GM19324 (cell line): ENCODE measurements at regions not wholly inside any gene's neighbourhood (a gene's known extent, or its start where the extent isn't known, plus 50 kb on each side); places are given as distances from the start of the nearest gene placed in this dataset.
"Not testable (repeated sequence)": the region's sequence is repeated elsewhere in the genome, so short reads cannot be mapped to it uniquely, and the experiment has no call there.

ENCODE experiments used
- ATAC-seq: cut with Tn5 transposase; IDR thresholded peaks from one replicate; pipeline ENCODE4 v1.9.1; 2021; ENCODE audit warnings: mild to moderate bottlenecking, moderate library complexity; ENCODE audit not compliant: unreplicated experiment, low FRiP score

DNA sequence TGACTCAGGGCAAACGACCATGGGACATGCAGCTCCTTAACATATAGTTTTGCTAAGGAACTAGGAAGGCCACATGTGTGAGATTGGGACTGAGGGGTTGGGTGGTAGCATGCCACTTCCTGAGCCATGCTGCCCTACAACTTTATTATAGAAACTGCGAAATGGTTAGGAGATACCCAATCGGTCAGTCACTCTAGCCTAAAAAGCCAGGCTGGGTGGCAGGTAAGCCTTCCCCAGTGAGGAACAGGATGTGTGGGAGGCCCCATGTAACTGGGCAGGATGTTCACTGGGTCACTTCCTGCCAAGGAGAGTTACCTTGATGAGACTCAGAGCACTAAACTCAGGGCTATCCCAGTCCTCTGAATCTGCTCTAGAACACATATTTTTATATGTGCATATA, 123.5 kb downstream of the MAP3K7 start:
- no peak for ATAC-seq

DNA sequence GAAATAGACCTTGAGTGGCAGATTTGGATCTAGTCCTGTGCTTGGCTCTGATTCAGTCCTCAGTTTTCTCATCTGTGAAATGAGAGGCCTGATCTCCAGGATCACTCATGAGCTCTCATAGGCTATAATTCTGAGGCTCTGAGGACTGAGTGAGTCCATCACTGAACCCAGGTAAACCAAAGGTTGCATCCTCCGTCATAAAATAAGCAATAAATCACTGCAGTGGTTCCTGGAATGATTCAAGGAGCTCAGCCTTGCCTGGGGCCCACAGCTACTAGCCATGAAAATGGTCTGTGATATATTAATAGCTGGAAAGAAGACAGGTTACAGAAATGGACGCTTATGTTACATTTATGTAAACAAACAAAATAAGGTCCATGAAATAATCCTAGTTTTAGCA, 124.8 kb downstream of the MAP3K7 start:
- no peak for ATAC-seq

DNA sequence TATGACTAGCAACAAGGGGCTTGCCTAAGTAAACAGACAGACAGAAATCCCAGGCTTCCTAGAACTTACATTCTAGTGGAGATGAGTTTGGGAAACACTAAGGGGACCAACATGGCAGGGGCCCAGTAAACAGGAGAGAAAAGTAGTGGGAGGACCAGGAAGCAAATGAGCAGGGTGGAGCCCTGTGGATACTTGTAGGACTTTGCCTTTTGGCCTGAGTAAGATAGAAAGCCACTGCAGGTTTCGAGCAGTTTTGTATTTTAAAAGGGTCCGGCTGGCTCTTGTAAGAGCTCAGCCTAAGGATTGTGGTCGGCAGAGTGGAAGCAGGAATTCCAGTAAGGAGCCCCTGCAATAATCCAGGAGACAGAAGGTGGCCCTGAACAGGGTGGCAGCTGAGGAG, 125.5 kb downstream of the MAP3K7 start:
- no peak for ATAC-seq

DNA sequence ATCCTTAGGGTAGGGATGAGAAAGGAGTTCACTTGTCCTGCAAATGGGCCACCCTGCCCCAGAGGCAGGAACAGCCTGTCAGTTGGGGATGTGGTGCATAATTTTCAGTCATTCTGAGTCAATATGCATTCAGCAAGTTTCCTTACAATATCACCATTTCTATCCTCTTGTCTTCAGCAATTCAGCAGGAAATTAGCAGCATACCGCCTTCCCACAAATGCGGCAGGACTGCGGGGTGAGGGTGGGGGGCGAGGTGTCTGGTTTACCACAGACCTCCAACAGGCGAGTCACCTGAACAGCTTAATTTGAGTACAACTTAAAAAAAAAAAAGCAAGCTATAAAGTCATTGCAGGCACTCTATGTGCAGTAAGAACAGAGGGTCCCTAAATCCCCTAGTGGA, 126.8 kb downstream of the MAP3K7 start:
- ATAC-seq = no peak

DNA sequence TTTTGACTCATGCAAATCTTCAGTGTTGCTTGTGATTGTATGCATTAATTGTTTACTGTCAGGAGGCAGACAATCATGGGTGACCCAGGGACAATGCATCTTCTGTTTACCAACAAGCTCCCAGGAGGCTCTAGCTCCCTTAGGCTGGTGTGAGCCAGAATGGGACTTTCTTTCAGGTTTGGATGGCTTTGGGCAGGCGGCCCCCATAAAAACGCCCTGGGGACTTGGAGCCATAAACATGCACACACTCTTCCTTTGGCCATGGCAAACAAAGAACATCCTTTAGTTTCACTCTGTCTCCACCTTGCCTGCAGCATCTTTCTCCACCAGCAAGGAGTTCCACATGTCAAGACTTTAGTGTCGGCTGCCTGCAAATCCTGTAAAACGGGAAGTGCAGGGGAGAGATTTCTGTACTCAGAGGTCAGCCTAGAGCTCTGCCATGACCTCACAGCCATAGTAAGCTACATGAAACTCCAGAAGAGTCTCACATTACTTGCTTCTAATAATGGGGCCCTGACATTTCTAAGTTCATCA, 127.6 kb downstream of the MAP3K7 start:
- ATAC-seq = no peak

DNA sequence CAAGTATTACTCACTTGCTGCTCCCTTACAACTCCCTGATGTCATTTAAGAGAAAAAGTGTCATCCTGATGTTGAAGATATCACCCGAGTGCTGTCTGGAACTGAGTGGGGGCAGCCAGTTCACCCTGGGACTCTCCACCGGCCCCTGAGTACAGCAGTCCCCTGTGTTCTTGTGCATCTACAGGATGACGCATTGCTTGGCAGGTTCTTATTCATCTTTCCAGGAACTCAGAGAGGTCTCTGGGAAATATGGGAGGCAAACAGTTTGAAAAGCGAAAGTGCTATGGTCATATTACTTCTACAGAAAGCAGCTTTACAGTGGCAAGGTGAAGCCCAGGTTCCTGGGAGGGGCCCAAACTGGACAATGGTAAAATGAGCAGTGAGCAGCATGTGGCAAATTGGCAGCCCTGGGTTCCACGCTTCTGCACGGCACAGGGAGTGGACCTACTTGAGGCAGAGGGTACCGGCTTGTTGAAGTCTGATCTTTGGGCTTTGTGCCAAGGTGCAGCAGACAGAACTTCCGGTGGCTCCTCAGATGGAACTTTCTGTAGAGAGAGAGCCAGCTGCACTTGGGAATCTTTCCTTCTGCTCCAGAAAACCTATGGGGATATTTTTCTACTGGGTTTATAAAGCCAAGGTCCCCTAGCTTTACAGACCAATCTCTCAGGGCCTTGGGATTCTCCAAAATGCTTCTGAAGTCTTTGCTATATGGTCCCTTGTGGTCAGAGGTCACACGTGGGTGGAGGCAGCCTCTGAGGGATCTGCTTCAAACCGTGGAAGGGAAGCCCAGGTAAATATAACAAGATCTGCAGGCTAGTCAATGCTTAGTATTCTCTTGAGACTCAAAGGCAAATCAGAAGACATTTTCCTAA, 128.3 kb downstream of the MAP3K7 start:
- no peak for ATAC-seq

DNA sequence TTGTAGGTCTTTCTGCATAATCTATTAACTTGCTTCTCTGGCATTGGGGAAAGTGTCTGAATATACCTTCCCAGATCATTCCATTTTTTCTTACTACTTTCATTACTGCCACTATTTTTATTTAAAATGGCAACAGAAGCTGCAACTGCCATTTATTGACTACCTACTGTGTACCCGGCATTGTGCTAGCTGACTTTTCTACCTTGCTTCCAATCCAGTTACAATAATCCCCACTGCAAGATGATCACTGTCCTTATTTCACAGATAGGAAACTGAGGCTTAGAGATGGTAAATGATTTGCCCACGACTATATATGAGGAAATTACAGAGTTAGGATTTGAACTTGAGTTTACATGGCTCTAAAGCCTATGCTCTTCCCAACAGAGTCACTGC, 129.0 kb downstream of the MAP3K7 start:
- ATAC-seq = no peak

DNA sequence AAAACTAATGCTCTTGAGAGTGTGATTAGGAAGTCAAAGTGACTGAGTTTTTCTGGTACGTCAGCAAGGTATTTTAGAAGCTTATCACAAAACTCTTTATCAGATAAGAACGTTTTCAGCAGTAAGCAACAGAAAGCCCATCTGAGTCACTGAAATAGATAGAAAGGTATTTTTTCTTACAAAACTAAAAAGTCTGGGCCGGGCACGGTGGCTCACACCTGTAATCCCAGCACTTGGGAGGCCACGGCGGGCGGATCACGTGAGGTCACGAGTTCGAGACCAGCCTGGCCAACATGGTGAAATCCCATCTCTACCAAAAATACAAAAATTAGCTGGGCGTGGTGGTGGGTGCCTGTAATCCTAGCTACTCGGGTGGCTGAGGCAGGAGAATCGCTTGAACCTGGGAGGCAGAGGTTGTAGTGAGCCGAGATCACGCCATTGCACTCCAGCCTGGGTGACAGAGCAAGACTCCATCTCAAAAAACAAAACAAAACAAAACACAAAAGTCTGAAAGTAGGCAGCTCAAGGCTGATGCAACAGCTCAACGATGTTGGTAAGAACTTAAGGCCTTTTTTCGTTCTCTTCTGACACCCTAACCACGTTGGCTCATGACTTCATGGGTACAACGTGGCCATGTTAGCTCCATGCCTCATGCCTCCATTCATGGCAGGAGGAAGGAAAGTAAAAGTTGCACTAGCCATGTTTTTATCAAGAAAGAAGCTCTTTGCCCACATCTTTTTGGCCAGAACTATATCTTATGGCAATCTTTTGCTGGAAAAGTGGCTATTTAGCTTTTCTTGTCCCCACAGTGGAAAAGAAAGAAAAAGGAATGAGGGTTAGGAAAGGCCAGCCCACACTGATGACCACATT, 129.6 kb downstream of the MAP3K7 start:
- not testable (repeated sequence) for ATAC-seq

DNA sequence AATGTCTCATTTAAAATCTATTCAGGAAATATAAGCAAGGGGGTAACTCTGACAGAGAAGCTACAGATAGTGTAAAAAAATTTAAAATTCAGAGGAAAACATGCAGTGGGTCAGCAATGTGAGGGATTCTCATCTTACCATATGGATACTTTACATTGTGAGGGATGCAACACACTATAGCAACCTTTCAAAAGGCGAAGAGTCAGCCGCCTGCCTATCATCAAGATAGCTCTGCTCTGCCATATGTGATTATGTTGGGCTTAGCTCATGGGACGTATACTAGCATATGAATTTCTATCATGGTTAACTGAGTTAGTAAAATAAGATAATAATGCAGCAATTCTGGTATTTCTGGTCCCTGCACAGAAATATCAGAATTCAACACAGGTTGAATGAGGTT, 130.9 kb downstream of the MAP3K7 start:
- ATAC-seq = no peak

DNA sequence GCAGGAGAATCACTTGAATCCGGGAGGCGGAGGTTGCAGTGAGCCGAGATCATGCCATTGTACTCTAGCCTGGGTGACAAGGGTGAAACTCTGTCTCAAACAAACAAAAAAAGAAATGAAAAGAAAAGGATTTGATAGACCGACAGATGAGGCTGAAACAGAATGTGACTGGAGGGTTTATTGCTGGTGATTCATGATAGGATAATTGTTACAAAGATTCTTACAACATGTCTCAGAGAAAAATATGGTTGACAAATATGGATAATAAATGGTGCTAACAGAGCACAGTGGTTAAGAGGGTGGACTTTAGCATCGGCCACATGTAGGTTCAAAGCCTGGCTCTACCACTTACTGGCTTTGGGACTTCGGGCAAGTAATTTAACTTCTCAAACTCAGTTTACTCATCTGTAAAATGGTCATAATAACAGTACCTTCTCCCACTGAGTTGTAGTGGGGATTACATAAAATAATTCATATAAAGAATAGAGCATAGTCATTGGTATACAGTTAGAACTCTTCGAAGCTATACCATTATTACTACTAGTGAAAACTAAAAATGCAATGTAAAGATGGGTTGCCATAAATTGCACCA, 131.9 kb downstream of the MAP3K7 start:
- no peak for ATAC-seq

DNA sequence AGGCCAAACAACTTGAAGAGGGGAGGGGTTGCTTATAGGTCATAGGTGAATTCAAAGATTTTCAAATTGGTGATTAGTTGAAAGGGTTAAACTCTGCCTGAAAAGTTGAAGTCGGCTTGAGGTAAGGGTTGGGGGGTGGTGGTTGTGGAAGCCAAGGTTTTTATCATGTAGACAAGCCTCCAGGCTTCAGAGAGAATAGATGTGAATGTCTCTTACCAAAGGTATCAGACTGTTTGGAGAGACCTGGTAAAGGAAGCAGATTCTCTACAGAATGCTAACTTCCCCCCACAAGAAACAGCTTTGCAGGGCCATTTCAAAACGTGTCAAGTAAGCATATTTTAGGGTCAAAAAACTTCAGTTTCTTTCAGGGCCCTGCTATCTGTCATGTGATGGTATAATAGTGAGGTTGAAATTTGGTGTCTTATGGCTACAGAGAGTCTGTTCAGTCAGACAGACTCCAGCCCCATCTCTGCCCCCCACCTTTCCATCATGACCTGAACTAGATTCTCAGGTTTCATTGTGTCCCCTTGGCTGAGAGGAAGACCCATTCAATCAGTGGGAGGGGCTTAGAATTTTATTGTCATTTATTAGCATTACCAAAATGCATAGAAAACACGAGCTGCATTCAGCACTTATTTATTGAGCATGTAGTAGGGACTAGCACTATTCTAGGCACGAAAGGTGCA, 136.5 kb downstream of the MAP3K7 start:
- no peak for ATAC-seq

DNA sequence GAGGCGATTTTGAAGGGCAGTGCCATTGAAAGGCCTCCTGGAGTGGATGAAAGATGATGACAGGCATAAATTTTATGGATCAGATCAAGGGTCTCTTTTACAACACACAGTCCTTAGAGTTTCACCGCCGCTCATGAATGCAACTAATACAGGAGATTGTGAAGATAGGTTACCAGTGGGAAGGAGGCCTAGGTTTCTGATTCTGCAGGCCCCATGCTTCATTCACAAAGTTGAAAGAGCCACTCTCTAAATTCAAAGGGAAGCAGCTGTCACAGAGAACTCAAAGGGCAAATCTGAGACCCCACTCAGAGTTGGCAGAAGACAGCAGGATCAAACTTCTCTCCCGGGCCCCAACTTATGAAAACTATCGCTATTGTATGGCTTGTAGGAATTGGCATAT, 137.6 kb downstream of the MAP3K7 start:
- no peak for ATAC-seq

DNA sequence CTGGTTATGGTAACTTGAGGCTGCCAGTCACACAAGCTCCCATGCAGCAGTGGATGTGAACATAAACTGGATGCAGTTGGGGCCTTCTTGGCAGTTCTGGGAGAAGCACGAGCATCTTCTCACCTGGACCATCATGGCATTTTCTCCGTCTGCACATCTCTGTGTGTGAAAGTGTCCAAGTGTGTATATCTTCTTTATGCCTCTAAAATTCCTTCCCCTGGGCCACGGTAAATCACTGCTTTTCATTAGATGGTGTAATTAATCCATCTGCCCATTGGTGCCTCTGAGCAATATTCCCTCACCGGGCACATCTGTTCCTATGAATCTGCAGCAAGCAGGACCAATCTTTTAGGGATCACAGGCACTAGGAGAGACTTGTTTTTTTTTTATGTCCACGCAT, 138.0 kb downstream of the MAP3K7 start:
- ATAC-seq = no peak

DNA sequence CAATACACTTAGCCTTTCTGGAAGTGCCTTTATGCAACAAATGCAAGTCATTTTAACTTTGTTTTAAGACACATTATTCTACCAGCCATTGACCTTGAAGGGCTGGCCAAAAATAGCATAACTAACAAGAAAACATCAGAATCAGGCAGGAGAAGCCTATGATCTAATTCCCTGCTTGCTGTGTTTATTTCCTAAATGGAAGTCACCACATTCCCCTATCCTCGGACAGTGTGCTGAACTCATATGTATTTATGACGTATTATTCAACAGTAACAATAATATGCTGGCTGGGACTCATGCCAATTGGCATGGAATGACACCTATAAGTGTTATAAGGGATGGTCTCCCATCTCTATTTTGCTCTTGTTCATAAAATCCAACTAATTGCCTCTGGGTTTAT, 140.7 kb downstream of the MAP3K7 start:
- no peak for ATAC-seq

DNA sequence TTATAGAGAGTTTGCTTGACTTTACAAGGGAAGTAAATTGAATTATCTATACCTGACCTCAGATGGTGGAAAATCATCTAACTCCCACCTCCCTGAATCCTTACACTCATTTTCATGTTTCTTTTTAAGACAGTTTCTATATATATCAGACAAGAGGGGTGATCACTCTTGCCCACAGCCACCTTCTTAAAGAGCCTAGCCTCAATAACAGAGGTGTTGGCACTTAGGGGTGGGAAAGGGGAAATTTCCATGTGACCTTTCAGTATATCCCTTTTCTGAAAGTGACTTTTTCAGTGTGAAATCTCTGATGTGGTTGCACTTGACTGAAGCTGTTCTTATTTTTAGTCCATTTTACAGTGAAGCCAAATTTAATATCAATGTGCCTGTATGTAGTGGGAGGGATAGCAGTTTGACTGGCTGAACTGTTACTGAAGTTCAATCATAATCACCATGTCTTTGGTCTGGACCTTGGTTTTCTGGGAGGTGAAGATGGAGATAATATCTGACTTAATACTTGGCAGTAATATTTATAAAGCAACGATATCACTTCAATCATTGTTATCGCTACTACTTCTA, 141.3 kb downstream of the MAP3K7 start:
- no peak for ATAC-seq

DNA sequence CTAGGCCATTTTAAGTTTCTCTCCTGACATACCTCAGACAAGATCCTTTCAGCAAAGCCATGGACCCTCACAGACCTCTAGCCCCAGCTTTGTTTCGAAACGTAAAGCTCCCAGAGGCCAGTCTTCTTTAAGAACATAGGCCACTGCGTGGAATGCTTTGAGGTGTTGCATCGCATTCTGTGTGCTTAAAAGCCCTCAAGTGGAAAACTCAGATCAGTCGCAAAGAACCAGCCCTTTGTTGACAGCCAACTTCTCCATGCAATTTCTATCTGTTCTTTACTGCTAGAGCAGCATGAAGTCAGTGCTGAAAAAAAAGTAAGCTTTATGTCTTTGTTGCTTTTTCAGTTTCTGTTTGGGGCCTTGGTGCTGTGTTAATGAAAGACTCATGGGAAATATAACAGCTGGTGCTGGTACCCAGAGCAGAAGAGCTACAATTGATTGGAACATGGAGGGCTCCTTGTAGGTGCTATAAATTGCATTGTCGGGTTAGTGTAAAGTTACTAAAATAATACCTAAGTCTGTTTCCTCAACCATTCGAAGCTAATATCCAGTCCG, 142.6 kb downstream of the MAP3K7 start:
- peak; percentile 75 for ATAC-seq

DNA sequence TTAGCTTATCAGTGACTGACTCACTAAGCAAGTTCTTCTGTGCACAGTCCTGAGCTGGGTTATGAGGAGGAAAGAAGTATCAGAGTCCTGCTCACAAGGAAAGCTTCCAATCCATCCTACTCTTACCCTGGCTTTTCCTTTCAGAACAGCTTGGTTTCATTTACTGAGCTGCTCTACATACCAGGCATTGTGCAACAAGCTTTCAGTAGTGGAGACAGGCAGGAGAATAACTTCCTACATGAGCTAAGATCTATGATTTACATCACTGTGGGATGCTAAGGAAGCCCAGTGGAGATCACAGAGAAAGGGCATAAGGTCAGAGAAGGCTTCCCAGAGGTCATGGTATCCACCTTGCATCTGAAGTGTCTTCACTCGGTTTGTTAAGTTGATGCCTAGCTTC, 144.5 kb downstream of the MAP3K7 start:
- ATAC-seq = no peak

DNA sequence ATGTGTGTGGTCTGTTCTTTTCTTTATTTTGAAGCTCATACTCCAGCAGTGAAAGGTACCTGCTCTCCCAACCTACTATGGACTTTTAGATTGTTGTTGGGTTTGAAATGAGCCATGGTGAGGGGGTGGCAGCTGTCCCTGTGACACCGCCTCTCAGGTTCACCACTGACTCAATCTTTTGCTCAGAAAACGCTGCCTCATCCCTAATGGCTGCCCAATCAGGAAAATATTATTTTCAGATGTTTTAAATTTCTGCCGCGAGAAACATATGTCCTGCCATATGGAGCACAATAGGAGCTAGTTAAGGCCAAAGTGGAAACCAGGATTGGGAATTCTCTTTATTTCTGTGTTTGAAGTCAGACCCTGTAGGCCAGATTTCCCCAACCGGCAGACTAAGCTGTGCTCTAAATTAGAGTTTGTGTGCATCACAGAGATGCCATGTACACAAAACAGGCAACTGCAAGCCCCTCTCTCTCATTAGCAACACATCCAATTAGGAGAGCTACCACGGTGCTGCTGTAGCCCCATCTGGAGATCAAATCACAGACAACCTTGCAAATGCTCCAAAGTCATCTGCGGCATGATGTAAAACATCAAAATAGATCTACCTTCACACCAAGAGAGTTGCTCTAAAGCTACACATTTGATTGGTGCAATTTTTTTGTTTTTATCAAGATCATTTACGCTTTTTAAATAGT, 144.1 kb upstream of the BACH2 start:
- ATAC-seq = no peak

DNA sequence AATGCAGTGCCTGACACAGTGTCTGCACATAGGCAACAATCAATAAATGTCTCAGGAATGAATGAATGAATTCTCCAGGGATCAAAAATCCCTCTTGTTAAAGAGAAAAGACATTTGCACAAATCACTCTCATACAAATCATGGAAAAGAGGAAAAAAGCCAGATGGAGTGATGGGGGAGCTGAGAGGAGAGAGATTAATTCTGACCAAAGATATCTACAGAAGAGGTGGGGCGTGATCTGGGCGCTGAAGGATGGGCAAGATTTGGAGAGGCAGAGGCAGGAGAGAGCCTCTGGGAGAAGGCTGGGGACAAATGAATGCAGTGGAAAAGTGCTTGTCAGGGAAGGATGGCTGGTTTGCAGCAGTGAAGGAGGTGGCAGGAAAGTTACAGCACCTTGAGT, 142.9 kb upstream of the BACH2 start:
- no peak for ATAC-seq
